ENCODE measurements at regions not wholly inside any gene's neighbourhood (a gene's known extent, or its start where the extent isn't known, plus 50 kb on each side); places are given as distances from the start of the nearest gene placed in this dataset.

DNA sequence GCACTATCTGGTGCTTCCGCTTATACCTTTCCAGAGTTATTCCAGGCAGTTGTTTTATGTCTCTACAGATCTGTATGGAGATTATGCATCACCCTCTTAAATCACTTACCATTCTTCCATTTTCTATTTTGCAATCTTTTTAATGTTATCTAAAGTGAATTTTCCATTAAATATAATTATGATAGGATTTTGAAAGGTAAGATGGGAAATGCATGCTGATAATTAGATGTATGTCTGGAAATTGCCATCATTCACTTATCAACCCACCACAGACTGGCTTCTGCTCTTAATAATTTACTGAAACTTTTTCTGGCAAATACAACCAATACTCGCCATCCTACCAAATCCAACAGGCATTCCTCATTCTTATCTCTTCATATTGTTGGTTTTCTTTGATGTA lies 227.4 kb upstream of the MC4R start (continued):
- TF ChIP-seq CBX1 (IDR thresholded peaks at IDR 0.05; ENCODE audit: low read depth), result no peak
- TF ChIP-seq ELF1 (tag; IDR thresholded peaks at IDR 0.05), result no peak
- TF ChIP-seq, protein P1, sequence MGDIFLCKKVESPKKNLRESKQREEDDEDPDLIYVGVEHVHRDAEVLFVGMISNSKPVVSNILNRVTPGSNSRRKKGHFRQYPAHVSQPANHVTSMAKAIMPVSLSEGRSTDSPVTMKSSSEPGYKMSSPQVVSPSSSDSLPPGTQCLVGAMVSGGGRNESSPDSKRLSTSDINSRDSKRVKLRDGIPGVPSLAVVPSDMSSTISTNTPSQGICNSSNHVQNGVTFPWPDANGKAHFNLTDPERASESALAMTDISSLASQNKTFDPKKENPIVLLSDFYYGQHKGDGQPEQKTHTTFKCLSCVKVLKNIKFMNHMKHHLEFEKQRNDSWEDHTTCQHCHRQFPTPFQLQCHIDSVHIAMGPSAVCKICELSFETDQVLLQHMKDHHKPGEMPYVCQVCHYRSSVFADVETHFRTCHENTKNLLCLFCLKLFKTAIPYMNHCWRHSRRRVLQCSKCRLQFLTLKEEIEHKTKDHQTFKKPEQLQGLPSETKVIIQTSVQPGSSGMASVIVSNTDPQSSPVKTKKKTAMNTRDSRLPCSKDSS (IDR thresholded peaks at IDR 0.05; ENCODE audit: low read depth, partially characterized antibody), result no peak
- TF ChIP-seq, protein P2, sequence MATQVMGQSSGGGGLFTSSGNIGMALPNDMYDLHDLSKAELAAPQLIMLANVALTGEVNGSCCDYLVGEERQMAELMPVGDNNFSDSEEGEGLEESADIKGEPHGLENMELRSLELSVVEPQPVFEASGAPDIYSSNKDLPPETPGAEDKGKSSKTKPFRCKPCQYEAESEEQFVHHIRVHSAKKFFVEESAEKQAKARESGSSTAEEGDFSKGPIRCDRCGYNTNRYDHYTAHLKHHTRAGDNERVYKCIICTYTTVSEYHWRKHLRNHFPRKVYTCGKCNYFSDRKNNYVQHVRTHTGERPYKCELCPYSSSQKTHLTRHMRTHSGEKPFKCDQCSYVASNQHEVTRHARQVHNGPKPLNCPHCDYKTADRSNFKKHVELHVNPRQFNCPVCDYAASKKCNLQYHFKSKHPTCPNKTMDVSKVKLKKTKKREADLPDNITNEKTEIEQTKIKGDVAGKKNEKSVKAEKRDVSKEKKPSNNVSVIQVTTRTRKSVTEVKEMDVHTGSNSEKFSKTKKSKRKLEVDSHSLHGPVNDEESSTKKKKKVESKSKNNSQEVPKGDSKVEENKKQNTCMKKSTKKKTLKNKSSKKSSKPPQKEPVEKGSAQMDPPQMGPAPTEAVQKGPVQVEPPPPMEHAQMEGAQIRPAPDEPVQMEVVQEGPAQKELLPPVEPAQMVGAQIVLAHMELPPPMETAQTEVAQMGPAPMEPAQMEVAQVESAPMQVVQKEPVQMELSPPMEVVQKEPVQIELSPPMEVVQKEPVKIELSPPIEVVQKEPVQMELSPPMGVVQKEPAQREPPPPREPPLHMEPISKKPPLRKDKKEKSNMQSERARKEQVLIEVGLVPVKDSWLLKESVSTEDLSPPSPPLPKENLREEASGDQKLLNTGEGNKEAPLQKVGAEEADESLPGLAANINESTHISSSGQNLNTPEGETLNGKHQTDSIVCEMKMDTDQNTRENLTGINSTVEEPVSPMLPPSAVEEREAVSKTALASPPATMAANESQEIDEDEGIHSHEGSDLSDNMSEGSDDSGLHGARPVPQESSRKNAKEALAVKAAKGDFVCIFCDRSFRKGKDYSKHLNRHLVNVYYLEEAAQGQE (IDR thresholded peaks at IDR 0.05; ENCODE audit: borderline replicate concordance), result no peak
- TF ChIP-seq, protein P2 (CRISPR knock-in tag; IDR thresholded peaks at IDR 0.05; ENCODE audit: low read depth), result no peak
- TF ChIP-seq, protein P3, sequence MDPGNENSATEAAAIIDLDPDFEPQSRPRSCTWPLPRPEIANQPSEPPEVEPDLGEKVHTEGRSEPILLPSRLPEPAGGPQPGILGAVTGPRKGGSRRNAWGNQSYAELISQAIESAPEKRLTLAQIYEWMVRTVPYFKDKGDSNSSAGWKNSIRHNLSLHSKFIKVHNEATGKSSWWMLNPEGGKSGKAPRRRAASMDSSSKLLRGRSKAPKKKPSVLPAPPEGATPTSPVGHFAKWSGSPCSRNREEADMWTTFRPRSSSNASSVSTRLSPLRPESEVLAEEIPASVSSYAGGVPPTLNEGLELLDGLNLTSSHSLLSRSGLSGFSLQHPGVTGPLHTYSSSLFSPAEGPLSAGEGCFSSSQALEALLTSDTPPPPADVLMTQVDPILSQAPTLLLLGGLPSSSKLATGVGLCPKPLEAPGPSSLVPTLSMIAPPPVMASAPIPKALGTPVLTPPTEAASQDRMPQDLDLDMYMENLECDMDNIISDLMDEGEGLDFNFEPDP (CRISPR knock-in tag; IDR thresholded peaks at IDR 0.05), result no peak
- TF ChIP-seq CTCF (IDR thresholded peaks at IDR 0.05 in 2 of 3, conservative IDR thresholded peaks at IDR 0.05 in 1 of 3; ENCODE audit: insufficient read depth in 2 of 3, low read depth in 1 of 3, low read length in 3 of 3), result no peak
